ENCODE measurements at regions not wholly inside any gene's neighbourhood (a gene's known extent, or its start where the extent isn't known, plus 50 kb on each side); places are given as distances from the start of the nearest gene placed in this dataset.
"Not testable (repeated sequence)": the region's sequence is repeated elsewhere in the genome, so short reads cannot be mapped to it uniquely, and the experiment has no call there.

DNA sequence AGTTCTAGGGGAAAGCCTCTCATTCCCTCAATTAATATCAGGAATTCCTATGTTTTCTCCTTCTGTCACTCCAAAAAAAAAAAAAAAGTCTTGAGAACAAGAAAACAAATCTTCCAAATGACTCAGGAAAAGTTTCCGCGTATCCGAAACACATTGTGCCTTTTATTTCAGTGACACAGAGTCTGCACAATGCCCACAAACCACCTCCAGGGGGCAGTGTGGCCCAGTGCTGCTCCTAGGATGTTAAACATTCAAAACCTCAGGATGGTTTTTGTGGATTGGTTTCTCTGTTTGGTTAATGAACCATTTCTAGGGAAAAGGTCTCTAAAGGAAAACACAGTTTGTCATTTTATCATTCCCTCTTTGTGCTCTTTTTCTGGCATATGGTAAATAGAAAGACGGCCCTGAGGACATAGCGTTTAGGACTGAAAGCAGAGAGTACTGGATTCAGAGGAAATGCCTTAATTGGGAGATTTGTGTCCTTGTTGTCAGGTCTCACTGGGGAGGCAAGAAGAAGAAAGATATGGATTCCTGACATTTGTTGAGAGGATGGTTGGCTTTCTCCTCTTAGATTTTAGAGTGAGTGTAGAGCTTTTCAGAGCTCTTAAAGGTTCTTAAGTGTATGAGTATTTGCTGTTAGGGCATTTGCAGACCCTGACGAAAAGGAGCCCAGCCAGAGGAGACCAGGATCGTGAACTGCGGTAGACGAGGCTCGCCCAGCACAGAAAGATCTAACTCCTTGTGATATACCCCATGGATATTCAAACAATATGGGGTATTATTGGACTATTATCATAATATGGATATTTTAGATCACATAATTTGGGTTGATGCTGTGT lies 65.7 kb upstream of the MAP9 start:
- no peak for DNase-seq

DNA sequence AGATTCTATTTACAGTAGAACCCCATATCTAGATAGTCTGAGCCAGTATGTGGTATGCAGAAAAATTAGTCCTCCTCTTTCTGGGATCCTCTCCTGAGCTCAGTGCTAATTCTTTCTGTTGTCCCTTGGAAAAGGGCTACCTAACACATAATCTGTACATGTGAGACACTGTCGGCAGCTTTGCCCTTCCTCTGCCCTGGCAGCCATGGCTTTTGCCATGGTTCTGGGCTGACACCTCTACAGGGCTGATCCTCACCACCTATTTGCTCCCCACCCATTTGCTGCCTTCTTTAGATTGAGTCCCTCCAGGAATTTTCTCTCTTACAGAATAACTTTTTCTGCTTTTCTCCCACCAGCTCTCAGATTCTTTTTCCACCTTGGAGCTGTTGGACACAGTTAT lies 64.7 kb upstream of the MAP9 start:
- DNase-seq, result no peak

DNA sequence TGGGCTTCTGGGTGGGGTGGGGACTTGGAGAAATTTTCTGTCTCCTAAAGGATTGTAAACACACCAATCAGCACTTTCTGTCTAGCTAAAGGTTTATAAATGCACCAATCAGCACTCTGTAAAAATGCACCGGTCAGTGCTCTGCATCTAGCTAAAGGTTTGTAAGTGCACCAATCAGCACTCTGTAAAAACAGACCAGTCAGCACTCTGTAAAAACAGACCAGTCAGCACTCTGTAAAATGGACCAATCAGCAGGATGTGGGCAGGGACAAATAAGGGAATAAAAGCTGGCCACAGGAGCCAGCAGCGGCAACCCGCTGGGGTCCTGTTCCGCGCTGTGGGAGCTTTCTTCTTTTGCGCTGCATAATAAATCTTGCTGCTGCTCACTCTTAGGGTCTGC lies 63.0 kb upstream of the MAP9 start:
- DNase-seq, result not testable (repeated sequence)

DNA sequence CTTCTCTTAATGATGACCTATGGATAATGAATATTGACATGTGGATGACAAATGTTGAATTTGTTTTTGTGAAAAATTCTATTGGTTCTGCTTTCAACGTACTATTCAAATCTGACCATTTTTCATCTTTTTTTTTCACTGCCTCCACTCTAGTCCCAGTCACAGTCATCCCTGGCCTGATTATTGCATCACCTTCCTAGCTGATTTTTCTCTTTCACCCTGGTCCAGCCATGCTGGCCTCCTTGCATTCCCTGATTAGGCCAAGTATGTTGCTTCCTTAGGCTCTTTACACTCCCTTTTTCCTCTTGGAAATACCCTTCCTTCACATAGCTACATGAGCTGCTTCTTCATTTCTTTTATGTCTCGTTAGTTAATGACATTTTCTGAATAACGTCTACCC lies 58.1 kb upstream of the MAP9 start:
- DNase-seq, result no peak

DNA sequence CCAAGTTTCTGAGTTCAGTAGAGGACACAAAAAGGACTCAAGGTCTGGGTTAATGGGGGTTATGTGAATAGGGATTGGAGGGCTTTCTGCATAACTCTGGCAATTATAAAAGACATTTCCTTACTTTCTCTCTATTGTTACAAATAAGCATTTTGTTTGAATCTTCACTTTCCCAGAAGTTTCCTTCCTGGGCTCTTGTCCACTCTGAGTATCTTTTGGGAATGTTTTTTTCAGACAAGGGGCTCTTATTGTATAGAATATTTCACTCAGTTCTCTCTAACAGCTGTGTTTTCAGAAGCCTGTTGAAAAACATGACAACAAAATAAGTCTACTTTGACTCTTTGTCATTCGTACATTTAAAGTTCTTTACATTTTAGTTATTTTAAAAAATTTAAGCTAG lies 57.6 kb upstream of the MAP9 start:
- no peak for DNase-seq

DNA sequence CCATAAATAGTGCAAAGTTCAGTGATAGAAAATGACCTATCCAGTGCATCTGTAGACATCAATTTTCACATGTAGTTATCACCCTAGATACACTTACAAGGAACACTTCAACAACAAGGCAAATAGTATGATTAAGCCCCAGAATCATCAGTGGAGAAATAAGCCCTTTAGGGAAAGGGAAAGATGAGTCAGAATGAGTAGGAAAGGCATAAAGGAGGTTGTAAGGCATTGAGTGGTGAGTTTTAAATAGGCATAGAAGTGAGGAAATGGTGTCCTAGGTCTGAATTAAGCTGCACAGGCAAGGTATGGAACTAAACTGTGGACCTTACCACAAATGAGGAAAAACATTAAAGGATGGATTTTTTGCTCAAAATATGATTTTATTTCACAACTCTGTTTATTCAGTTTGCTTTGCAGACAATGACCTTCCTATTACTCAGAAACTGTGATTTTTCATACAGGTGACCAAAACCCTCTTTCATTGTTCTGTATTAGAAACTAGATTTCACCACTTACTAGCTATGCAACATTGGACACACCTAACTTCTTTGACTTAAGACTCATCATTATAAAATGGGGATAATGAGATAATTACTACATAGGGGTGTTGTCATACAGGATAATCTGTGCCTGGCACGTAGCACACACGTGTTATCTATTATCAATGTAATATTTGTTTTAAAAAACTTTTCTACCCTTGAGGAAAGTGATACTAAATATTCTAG lies 57.0 kb upstream of the MAP9 start:
- DNase-seq, result no peak

DNA sequence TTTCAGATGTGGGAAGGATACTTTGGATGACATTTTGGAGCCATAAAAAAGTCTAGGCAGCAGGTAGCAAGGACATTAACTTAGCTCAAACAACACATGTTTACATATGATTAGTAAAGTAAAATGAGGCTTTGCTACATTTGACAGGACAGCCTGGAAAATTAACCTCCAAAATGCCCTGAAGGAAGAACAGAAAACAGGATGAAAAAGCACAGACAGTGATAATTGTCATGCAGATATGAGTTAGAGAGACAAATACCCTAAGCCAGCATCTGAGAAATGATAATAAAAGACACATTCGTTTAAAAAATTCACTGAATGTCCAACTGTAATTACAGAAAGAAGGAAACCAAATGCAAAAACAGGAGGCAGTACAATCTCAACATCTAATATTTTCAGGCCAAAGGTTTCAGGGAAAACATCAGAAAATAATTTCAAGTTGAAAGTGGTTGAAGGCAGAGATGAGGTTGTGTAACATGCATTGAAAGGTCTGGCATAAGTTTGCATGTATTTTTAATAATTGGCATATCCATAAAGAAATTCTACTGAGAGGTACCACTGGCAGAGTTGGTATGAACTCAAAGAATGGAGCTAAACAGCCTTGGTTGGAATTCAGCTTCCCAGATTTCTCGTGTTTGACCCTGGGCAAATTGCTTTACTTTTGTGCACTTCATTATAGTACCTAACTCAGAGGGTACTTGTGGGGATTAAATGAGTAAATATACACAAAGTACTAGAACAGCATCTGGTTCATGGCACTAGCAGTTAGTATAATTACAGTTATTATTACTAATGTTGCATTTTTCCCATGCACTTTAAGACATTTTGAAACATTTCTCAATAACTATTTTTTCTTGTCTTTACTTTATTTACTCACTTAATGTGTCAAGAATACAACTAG lies 54.4 kb upstream of the MAP9 start:
- no peak for DNase-seq

DNA sequence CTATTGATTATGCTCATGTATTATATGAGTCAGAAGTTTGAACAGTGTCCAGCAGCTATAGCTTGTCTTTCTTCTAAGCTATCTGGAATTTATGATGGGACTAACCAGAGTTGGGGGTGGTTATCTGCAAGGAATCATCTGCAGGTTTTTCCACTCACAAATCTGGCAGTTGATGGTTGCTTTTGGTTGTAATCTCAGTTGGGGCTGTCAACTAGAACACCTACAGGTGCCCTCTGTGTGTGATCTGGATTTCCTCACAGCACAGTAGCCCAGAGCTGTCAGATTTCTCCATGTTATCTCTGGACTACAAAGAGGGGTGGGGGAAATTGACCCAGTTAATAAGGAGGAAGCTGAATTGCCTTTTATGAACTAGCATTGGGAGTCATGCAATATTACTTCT lies 51.4 kb upstream of the MAP9 start:
- no peak for DNase-seq

DNA sequence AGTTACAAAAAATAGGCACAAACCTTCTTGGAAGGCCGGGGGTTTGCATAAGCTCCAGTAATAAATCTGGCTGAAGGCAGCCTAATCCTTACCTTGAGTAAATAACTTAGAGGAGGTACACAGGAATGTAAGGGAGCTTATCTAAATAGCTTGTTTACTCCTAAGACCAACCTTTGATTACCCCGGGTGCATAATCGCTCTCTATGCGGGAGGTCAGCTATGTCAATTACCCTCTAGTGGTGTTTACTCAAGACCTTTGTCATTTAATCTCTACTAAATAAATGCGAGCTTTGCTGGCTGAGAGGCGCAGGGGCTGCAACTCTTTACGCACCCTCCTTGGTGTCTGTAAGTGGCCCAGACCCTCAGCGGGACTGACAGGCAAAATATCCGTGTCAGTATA lies 50.2 kb upstream of the MAP9 start:
- DNase-seq, result no peak

Data from NCI-H524 treated with DMSO at 0.1 percent for 48 hours (cell line).